SU-DHL-6 (cell line): ENCODE measurements at regions not wholly inside any gene's neighbourhood (a gene's known extent, or its start where the extent isn't known, plus 50 kb on each side); places are given as distances from the start of the nearest gene placed in this dataset.

ENCODE experiments used
- EZH2phosphoT487 ChIP-seq: fragments of 200-600 bp; sonication (generic), shearing (Covaris generic); conservative IDR thresholded peaks from 2 replicates; pipeline ENCODE4 v1.6.1; 2018; ENCODE audit warnings: mild to moderate bottlenecking, antibody characterized with exemption, low read length, moderate library complexity, mixed read lengths
- TF ChIP-seq, protein P1 (sequence below): fragments of 200-600 bp; sonication (generic); IDR thresholded peaks from one replicate; pipeline ENCODE4 v1.5.1; 2017; ENCODE audit warnings: antibody characterized with exemption, mild to moderate bottlenecking, low read length, moderate library complexity; ENCODE audit not compliant: insufficient read depth, poor library complexity, severe bottlenecking

DNA sequence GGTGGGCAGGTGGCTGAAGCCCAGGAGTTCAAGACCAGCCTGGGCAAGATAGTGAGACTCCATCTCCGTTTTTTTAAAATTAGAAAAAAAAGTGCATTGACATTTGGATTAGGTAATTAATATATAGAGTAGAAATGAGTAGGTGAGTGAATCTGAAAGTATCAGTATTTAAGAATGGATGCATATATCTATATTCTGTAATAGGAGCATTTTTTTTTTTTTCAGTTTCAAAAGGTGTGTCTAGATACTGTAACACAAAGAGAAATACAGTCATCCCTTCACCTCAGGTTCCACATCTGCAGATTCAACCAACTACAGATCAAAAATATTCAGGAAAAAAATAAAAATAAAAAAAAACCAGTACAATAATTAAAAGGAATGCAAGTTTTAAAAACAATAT, 50.8 kb downstream of the RBM27 start:
- TF ChIP-seq, protein P1, sequence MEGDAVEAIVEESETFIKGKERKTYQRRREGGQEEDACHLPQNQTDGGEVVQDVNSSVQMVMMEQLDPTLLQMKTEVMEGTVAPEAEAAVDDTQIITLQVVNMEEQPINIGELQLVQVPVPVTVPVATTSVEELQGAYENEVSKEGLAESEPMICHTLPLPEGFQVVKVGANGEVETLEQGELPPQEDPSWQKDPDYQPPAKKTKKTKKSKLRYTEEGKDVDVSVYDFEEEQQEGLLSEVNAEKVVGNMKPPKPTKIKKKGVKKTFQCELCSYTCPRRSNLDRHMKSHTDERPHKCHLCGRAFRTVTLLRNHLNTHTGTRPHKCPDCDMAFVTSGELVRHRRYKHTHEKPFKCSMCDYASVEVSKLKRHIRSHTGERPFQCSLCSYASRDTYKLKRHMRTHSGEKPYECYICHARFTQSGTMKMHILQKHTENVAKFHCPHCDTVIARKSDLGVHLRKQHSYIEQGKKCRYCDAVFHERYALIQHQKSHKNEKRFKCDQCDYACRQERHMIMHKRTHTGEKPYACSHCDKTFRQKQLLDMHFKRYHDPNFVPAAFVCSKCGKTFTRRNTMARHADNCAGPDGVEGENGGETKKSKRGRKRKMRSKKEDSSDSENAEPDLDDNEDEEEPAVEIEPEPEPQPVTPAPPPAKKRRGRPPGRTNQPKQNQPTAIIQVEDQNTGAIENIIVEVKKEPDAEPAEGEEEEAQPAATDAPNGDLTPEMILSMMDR = no peak
- no peak for TF ChIP-seq EZH2phosphoT487
